Transverse colon (tissue), 4 donors: ENCODE measurements at regions not wholly inside any gene's neighbourhood (a gene's known extent, or its start where the extent isn't known, plus 50 kb on each side); places are given as distances from the start of the nearest gene placed in this dataset.

Experiments used
- DNase-seq: peaks from one replicate; pipeline ENCODE4 v3.0.0-alpha.2; 2019
- H3K27ac ChIP-seq, 4 donors: fragments of 200-600 bp; sonication (generic); 2 replicates each; pipeline ENCODE4 v1.5.1; 2016 to 2018; ENCODE audit warnings: inconsistent platforms in 4 of 4
- H3K27me3 ChIP-seq: fragments of 200-600 bp; sonication (generic); 2 replicates; pipeline ENCODE4 v1.5.1; 2017; ENCODE audit warnings: inconsistent platforms
- H3K36me3 ChIP-seq, 4 donors: fragments of 200-600 bp; sonication (generic); 2 replicates each; pipeline ENCODE4 v1.5.1; 2017 to 2019; ENCODE audit warnings: inconsistent platforms in 4 of 4
- H3K4me1 ChIP-seq, 4 donors: fragments of 200-600 bp; sonication (generic); 2 replicates each; pipeline ENCODE4 v1.5.1; 2017 to 2020; ENCODE audit warnings: inconsistent platforms in 4 of 4
- H3K4me3 ChIP-seq, 4 donors: fragments of 200-600 bp; sonication (generic); 1 replicate in 1 of 4; 2 replicates in 3 of 4; pipeline versions ENCODE4 v1.5.1 to v1.6.1; 2017 to 2019; ENCODE audit warnings: inconsistent platforms in 4 of 4
- H3K9me3 ChIP-seq, 2 donors: fragments of 200-600 bp; sonication (generic); 2 replicates each; pipeline ENCODE4 v1.5.1; 2017 to 2019; ENCODE audit warnings: inconsistent platforms in 2 of 2
- EP300 ChIP-seq: sonication (generic); formaldehyde crosslinking; IDR thresholded peaks from one replicate; pipeline ENCODE4 v1.6.1; 2017; ENCODE audit warnings: antibody characterized with exemption, low read depth
- POLR2A ChIP-seq: fragments of 450-650 bp; IDR thresholded peaks from one replicate; pipeline ENCODE4 v1.6.1; 2016; ENCODE audit warnings: antibody characterized with exemption, mild to moderate bottlenecking, moderate library complexity
- POLR2AphosphoS5 ChIP-seq, 3 donors: sonication (generic); formaldehyde crosslinking; IDR thresholded peaks; one replicate each; pipeline ENCODE4 v1.6.1; 2016; ENCODE audit warnings: antibody characterized with exemption in 3 of 3
- WGBS, 2 donors: methylation state at CpG; one replicate each; pipeline ENCODE4 v1.1.5; 2018; ENCODE audit warnings: low coverage in 1 of 2; 5-methylcytosine and 5-hydroxymethylcytosine counted together
- in situ Hi-C, 4 donors: fragments of 200-750 bp; cut with MboI; loops; one replicate each; pipeline versions ENCODE4 v1.15.0 to v1.15.1; 2017; ENCODE audit warnings: low sequenced_read_pairs in 3 of 4, low pct_ligation_motif_present in 1 of 4, low pct_unique_long_range_greater_than_20kb in 1 of 4
- intact Hi-C: fragments of 100-400 bp; cut with DNase I; formaldehyde crosslinking; loops from one replicate; pipeline ENCODE4 v1.15.1; 2023; ENCODE audit warnings: low total_unique reads
- TF ChIP-seq, protein P1 (sequence below), 5 experiments: fragments of 200-600 bp in 3 of 5; fragments of 450-650 bp in 2 of 5; sonication (generic) in 3 of 5; IDR thresholded peaks; 1 replicate in 2 of 5; 2 replicates in 3 of 5; pipeline ENCODE4 v1.5.1; 2016 to 2017; ENCODE audit warnings: antibody characterized with exemption in 5 of 5, inconsistent platforms in 3 of 5, mild to moderate bottlenecking in 2 of 5, moderate library complexity in 1 of 5

DNA sequence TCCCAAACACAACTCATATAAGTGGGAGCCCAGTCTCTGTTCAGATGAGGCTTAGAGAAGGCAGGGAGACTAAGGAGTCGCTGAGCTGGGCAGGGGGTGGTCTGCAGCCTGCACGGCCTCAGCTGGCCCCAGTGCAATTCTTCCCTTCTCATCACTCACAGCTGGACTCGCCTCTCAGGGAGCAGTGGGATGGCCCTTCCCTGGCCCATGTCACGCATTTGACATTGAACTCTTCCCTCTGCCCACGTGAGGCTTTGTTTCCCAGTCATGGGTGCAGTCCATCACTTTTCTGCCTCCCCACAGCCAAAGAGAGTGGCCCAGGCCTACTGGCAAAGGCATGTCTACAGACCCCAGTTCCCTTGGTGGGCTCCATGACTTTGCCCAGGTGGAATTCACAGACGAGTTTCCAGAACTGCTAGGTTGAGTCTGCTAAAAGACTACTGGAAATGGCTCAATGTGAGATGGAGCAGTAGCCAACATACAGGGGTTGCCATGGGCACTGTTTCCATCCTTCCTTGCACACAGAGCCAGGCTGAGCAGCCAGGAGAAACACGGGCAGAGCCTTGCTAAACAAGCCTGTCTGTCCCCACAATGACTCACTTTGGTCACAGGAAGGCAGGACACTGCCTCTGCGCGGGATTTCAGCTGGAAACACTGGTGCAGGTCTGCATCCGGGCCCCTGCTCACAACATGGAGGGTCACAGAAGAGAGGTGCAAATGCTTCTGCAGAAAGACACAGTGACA is 90.1 kb downstream of the OAT start:
- Histone ChIP-seq H3K9me3 (peaks cover 0 to 5% of the 10 kb centered on the region in 2 donors), H3K27me3 (no peaks in the 10 kb centered on the region), H3K4me1 (no peaks in the 10 kb centered on the region), H3K36me3 (no peaks in the 10 kb centered on the region), H3K27ac (no peak overlapping the region), H3K4me3 (no peak overlapping the region)
- intact Hi-C loops: no loop called here
- WGBS, 2 donors: 80% methylated on average over 10 of the region's 10 CpGs; no CpG with 5 or more reads in 1 of the 2 donors
- TF ChIP-seq EP300 (no peak), POLR2AphosphoS5 (IDR thresholded peaks at IDR 0.05) (no peak), POLR2A (no peak)
- TF ChIP-seq, protein P1, sequence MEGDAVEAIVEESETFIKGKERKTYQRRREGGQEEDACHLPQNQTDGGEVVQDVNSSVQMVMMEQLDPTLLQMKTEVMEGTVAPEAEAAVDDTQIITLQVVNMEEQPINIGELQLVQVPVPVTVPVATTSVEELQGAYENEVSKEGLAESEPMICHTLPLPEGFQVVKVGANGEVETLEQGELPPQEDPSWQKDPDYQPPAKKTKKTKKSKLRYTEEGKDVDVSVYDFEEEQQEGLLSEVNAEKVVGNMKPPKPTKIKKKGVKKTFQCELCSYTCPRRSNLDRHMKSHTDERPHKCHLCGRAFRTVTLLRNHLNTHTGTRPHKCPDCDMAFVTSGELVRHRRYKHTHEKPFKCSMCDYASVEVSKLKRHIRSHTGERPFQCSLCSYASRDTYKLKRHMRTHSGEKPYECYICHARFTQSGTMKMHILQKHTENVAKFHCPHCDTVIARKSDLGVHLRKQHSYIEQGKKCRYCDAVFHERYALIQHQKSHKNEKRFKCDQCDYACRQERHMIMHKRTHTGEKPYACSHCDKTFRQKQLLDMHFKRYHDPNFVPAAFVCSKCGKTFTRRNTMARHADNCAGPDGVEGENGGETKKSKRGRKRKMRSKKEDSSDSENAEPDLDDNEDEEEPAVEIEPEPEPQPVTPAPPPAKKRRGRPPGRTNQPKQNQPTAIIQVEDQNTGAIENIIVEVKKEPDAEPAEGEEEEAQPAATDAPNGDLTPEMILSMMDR (IDR thresholded peaks at IDR 0.05): no peak
- in situ Hi-C loops: no loop called here
- DNase-seq: no peak

DNA sequence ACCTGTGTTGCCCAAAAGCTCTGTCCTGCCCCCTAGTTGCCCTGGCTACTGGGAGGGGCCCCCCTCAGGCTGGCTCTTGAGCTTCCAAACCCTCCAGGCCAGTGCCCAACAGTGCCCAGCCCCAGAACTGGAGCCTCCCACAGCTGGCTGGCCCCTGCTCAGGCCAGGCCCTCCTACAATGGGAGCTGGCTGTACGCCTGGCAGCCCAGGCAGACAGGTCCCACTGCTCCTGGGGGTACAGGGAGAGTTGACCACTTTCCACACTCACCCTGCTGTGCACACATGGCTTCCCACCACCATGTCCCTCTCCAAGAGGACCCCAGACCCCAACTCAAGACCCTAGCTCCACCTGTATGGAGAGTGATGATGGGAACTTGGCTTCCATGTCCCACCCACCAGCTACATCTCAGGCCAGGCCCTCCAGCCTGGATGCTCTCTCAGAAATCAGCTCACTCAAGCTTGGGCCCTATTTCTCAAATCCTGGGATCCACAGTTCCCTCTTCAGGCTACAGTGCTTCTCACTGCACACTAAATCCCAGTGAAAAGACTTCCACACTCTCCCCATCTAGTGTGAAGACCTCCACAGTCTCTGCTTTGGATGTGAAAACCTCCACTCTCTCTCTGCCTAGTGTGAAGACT is 92.6 kb downstream of the OAT start:
- no peak for TF ChIP-seq EP300
- TF ChIP-seq POLR2A: no peak
- no peak for TF ChIP-seq POLR2AphosphoS5 (IDR thresholded peaks at IDR 0.05)
- TF ChIP-seq, protein P1 (IDR thresholded peaks at IDR 0.05): no peak
- Histone ChIP-seq H3K27ac (no peak overlapping the region), H3K4me3 (no peak overlapping the region), H3K27me3 (no peaks in the 10 kb centered on the region), H3K9me3 (no peaks in the 10 kb centered on the region), H3K4me1 (no peaks in the 10 kb centered on the region), H3K36me3 (no peaks in the 10 kb centered on the region)
- WGBS, 2 donors: 43% methylated on average over 1 of the region's 1 CpG; no CpG with 5 or more reads in 1 of the 2 donors
- intact Hi-C loops: no loop called here
- no peak for DNase-seq
- in situ Hi-C loops: no loop called here

DNA sequence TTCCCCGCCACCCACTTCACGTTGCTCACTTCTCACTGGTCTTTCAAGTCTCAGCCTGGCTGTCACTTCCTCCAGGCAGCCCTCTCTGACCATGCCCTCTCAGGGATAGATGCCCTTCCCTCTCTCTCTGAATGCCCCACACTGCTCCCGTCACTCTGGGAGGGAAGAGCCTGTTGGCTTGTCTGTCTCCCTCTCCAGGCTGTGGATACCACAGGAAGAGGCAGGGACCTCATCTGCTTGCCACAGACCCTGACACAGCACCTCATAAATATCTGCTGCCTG is 93.1 kb downstream of the OAT start:
- no peak overlapping the region for H3K27ac ChIP-seq
- no peak for TF ChIP-seq EP300
- TF ChIP-seq, protein P1 (IDR thresholded peaks at IDR 0.05): no peak
- no peak for TF ChIP-seq POLR2AphosphoS5 (IDR thresholded peaks at IDR 0.05)
- TF ChIP-seq POLR2A: no peak
- no peaks in the 10 kb centered on the region for H3K36me3 ChIP-seq

DNA sequence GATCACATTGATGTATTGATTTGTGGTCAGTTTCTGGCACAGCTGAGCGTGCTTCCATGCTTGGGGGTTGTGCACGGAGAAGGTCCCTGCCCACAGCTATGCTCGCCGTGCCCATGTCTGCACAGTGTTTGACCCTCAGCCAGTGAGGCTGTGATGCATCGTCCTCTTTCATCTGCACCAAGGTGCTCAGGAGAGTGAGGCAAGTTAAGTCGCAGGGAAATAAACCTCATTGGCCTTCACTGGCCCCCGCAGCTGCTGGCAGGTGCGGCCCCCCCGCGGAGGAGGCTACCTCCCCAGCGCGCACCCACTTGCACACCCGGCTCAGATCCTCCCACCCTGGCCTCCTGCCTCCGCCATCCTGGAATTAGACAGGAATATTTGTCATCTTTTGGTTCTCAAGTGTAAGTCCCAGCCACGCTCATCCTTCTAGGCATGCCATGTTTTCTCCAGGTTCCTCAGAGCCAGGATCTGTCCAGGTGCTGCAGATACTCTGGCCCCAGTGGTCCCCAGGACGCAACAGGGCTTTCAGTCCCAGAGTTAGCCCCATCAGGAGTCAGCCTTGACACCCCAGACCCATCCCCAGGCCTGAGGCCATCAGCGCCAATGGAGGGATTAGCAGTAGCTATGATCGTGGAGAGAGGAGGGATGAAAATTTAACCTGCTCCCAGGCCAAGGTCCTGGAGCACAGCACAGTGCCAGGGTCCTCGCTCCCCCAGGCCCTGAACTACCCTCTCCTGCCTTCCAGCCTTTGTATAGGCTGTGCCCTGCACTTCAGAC is 93.7 kb downstream of the OAT start:
- no peaks in the 10 kb centered on the region for H3K9me3 ChIP-seq
- 77 to 78% methylated on average over 3 to 19 of the region's 19 CpGs for WGBS, 2 donors
- no peak overlapping the region for H3K27ac ChIP-seq
- TF ChIP-seq, protein P1 (IDR thresholded peaks at IDR 0.05): no peak
- no peak for TF ChIP-seq POLR2AphosphoS5 (IDR thresholded peaks at IDR 0.05)
- TF ChIP-seq EP300: no peak
- TF ChIP-seq POLR2A: no peak
- no peaks in the 10 kb centered on the region for H3K27me3 ChIP-seq
- no peak overlapping the region for H3K4me3 ChIP-seq
- DNase-seq: no peak
- in situ Hi-C loops: no loop called here
- no peaks in the 10 kb centered on the region for H3K4me1 ChIP-seq
- intact Hi-C loops: no loop called here
- H3K36me3 ChIP-seq: no peaks in the 10 kb centered on the region

More for the DNA sequence above, 93.1 kb downstream of the OAT start:
- Histone ChIP-seq H3K9me3 (no peaks in the 10 kb centered on the region), H3K27me3 (no peaks in the 10 kb centered on the region), H3K4me1 (no peaks in the 10 kb centered on the region), H3K4me3 (no peak overlapping the region)
- in situ Hi-C loops (no loop called here), intact Hi-C loops (no loop called here)
- 65 to 71% methylated on average over 2 to 3 of the region's 3 CpGs for WGBS, 2 donors
- no peak for DNase-seq
